Astrocyte (in vitro differentiated cells and primary cell): ENCODE measurements at regions not wholly inside any gene's neighbourhood (a gene's known extent, or its start where the extent isn't known, plus 50 kb on each side); places are given as distances from the start of the nearest gene placed in this dataset.

ENCODE experiments used
- DNase-seq: peaks from one replicate; pipeline ENCODE4 v3.0.0-alpha.2; 2010; ENCODE audit warnings: low read depth
- FAIRE-seq: peaks from 2 replicates; lab custom pipeline; 2011; peaks lifted over from hg19 to GRCh38; lab: Jason Lieb, UNC
- H2AFZ ChIP-seq: 2 replicates; pipeline ENCODE4 v1.6.0; 2012; ENCODE audit warnings: low read depth, low read length, inconsistent platforms
- H3K27ac ChIP-seq: 2 replicates; pipeline ENCODE4 v1.5.1; 2011; ENCODE audit warnings: low read depth, low read length, inconsistent platforms
- H3K27me3 ChIP-seq: 2 replicates; pipeline ENCODE4 v1.6.0; 2011; ENCODE audit warnings: low read length, inconsistent platforms; ENCODE audit not compliant: insufficient read depth
- H3K36me3 ChIP-seq: 2 replicates; pipeline ENCODE4 v1.5.1; 2011; ENCODE audit warnings: low read length, inconsistent platforms; ENCODE audit not compliant: insufficient read depth
- H3K4me1 ChIP-seq: 2 replicates; pipeline ENCODE4 v1.5.1; 2011; ENCODE audit warnings: low read length, inconsistent platforms; ENCODE audit not compliant: insufficient read depth
- H3K4me2 ChIP-seq: 2 replicates; pipeline ENCODE4 v1.6.0; 2012; ENCODE audit warnings: low read length, inconsistent platforms
- H3K4me3 ChIP-seq: 2 replicates; pipeline ENCODE4 v1.5.1; 2011; ENCODE audit warnings: low read depth, mild to moderate bottlenecking, low read length, inconsistent platforms; ENCODE audit not compliant: insufficient read depth
- H3K79me2 ChIP-seq: 2 replicates; pipeline ENCODE4 v1.6.0; 2012; ENCODE audit warnings: mild to moderate bottlenecking, low read length, inconsistent platforms; ENCODE audit not compliant: insufficient read depth
- H3K9ac ChIP-seq: 2 replicates; pipeline ENCODE4 v1.6.0; 2012; ENCODE audit warnings: mild to moderate bottlenecking, low read length, inconsistent platforms
- H3K9me3 ChIP-seq: 2 replicates; pipeline ENCODE4 v1.5.1; 2012; ENCODE audit warnings: low read depth, mild to moderate bottlenecking, low read length, inconsistent platforms; ENCODE audit not compliant: insufficient read depth
- H4K20me1 ChIP-seq: 2 replicates; pipeline ENCODE4 v1.6.0; 2012; ENCODE audit warnings: low read length, inconsistent platforms; ENCODE audit not compliant: insufficient read depth
- H3K27ac Mint-ChIP-seq: one replicate; pipeline ENCODE4 v1.8.0; 2021; ENCODE audit warnings: mild to moderate bottlenecking, mixed read lengths; ENCODE audit not compliant: unreplicated experiment
- H3K27me3 Mint-ChIP-seq: one replicate; pipeline ENCODE4 v1.8.0; 2021; ENCODE audit warnings: low read depth, mixed read lengths; ENCODE audit not compliant: unreplicated experiment
- H3K36me3 Mint-ChIP-seq: one replicate; pipeline ENCODE4 v1.8.0; 2021; ENCODE audit warnings: low read depth, mixed read lengths; ENCODE audit not compliant: unreplicated experiment
- H3K4me1 Mint-ChIP-seq: one replicate; pipeline ENCODE4 v1.8.0; 2021; ENCODE audit warnings: low read depth, mixed read lengths; ENCODE audit not compliant: unreplicated experiment
- H3K4me3 Mint-ChIP-seq: one replicate; pipeline ENCODE4 v1.8.0; 2021; ENCODE audit warnings: mild to moderate bottlenecking, moderate library complexity, mixed read lengths; ENCODE audit not compliant: unreplicated experiment
- H3K9me3 Mint-ChIP-seq: one replicate; pipeline ENCODE4 v1.8.0; 2021; ENCODE audit warnings: mild to moderate bottlenecking, mixed read lengths; ENCODE audit not compliant: unreplicated experiment
- EZH2 ChIP-seq: IDR thresholded peaks from 2 replicates; pipeline ENCODE4 v1.6.1; 2012; ENCODE audit warnings: mild to moderate bottlenecking, low read length, inconsistent platforms; ENCODE audit not compliant: insufficient read depth
- TF ChIP-seq, protein P1 (sequence below): IDR thresholded peaks from 2 replicates; pipeline ENCODE4 v1.5.1; 2011; ENCODE audit warnings: low read depth, mild to moderate bottlenecking, inconsistent platforms, low read length, moderate library complexity; ENCODE audit not compliant: insufficient read depth

DNA sequence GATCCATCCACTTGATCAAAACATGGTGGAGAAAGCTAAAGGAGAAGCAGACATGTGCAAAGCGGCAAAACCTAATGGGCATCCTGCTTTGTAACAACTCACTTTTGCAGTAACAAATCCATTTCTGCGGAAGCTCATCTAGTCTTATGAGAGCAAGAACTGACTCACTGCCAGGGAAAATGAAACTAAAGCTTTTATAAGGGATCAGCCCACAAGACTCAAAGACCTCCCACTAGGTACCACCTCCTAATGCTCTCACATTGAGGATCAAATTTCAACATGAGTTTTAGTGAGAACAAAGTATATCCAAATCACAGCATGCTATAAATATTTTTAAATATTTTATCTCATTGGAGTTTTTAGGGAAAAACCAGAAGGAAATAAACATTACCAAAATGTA lies 120.1 kb upstream of the GNAI1 start:
- H3K4me1 ChIP-seq = no peaks in the 10 kb centered on the region
- no peaks in the 10 kb centered on the region for H3K27me3 Mint-ChIP-seq
- H3K79me2 ChIP-seq = no peaks in the 10 kb centered on the region
- no peaks in the 10 kb centered on the region for H3K27me3 ChIP-seq
- DNase-seq (peak; percentile 63), FAIRE-seq (no peak)
- H3K36me3 ChIP-seq = no peaks in the 10 kb centered on the region
- H4K20me1 ChIP-seq = no peaks in the 10 kb centered on the region
- TF ChIP-seq, protein P1, sequence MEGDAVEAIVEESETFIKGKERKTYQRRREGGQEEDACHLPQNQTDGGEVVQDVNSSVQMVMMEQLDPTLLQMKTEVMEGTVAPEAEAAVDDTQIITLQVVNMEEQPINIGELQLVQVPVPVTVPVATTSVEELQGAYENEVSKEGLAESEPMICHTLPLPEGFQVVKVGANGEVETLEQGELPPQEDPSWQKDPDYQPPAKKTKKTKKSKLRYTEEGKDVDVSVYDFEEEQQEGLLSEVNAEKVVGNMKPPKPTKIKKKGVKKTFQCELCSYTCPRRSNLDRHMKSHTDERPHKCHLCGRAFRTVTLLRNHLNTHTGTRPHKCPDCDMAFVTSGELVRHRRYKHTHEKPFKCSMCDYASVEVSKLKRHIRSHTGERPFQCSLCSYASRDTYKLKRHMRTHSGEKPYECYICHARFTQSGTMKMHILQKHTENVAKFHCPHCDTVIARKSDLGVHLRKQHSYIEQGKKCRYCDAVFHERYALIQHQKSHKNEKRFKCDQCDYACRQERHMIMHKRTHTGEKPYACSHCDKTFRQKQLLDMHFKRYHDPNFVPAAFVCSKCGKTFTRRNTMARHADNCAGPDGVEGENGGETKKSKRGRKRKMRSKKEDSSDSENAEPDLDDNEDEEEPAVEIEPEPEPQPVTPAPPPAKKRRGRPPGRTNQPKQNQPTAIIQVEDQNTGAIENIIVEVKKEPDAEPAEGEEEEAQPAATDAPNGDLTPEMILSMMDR = no peak
- TF ChIP-seq EZH2 = no peak
- no peak overlapping the region for H3K4me3 Mint-ChIP-seq
- no peak overlapping the region for H3K27ac ChIP-seq
- peak overlapping the region; percentile 8 for H2AFZ ChIP-seq
- H3K9ac ChIP-seq = no peak overlapping the region
- H3K9me3 Mint-ChIP-seq = peaks cover 4% of the 10 kb centered on the region
- H3K27ac Mint-ChIP-seq = peak overlapping the region; percentile 1
- H3K9me3 ChIP-seq = no peaks in the 10 kb centered on the region
- H3K36me3 Mint-ChIP-seq = no peaks in the 10 kb centered on the region
- no peak overlapping the region for H3K4me3 ChIP-seq
- H3K4me2 ChIP-seq = peak overlapping the region; percentile 11
- peaks cover 5% of the 10 kb centered on the region for H3K4me1 Mint-ChIP-seq

DNA sequence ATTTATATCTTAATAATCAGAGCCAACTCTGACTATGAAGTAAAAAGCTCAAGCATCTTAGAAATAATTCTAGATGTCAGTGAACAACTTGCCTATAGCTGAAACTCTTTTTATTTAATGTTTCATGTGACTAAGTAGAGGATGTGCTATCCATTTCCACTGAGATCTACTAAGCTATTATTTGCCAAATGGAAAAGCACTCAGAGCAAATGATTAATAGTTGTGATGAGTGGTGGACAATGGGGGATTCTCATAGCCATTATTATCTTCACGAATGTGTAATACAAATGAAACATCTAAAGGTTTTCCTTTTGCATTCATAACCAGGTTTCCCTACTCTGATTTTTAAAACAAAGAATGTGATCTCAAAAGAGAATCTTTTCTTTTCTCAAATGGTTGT lies 126.6 kb upstream of the GNAI1 start:
- Histone ChIP-seq H3K79me2 (no peaks in the 10 kb centered on the region), H3K4me1 (no peaks in the 10 kb centered on the region), H3K9me3 (no peaks in the 10 kb centered on the region), H3K27ac (no peak overlapping the region), H4K20me1 (no peaks in the 10 kb centered on the region), H3K4me2 (no peak overlapping the region), H3K36me3 (no peaks in the 10 kb centered on the region), H3K9ac (no peak overlapping the region), H3K27me3 (no peaks in the 10 kb centered on the region), H3K4me3 (no peak overlapping the region), H2AFZ (no peak overlapping the region)
- no peak for TF ChIP-seq EZH2
- TF ChIP-seq, protein P1 = no peak
- Mint-ChIP-seq H3K27ac (no peak overlapping the region), H3K4me1 (no peaks in the 10 kb centered on the region), H3K9me3 (peaks cover 2% of the 10 kb centered on the region), H3K4me3 (no peak overlapping the region), H3K36me3 (no peaks in the 10 kb centered on the region), H3K27me3 (no peaks in the 10 kb centered on the region)
- DNase-seq (no peak), FAIRE-seq (no peak)

DNA sequence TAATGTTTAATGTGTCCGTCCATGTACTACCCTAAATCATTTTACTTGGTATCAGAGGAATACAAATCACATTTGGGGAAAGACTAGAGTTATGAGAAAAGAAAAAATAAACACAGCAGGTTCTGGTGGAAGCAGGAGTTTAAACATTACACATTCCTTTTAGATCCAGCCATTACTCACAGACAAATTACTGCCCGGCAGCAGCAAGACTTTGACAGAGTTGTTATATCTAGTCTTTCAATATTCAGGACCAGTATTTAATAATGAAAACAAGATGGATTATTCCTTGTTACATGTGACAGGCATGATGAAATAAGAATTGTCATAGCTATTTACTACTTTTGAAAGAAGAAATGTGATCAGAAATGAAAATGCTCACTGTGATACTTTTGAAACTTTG lies 131.8 kb upstream of the GNAI1 start:
- no peaks in the 10 kb centered on the region for H3K4me1 Mint-ChIP-seq
- Histone ChIP-seq H3K27ac (no peak overlapping the region), H3K9ac (no peak overlapping the region), H3K36me3 (no peaks in the 10 kb centered on the region), H4K20me1 (no peaks in the 10 kb centered on the region), H3K4me2 (no peak overlapping the region), H3K4me1 (no peaks in the 10 kb centered on the region), H3K9me3 (no peaks in the 10 kb centered on the region), H2AFZ (no peak overlapping the region), H3K27me3 (no peaks in the 10 kb centered on the region), H3K79me2 (no peaks in the 10 kb centered on the region), H3K4me3 (no peak overlapping the region)
- no peak for TF ChIP-seq EZH2
- TF ChIP-seq, protein P1 = no peak
- H3K27ac Mint-ChIP-seq = no peak overlapping the region
- FAIRE-seq (no peak), DNase-seq (no peak)
- no peaks in the 10 kb centered on the region for H3K27me3 Mint-ChIP-seq
- no peaks in the 10 kb centered on the region for H3K36me3 Mint-ChIP-seq
- no peaks in the 10 kb centered on the region for H3K9me3 Mint-ChIP-seq
- no peak overlapping the region for H3K4me3 Mint-ChIP-seq
